ENCODE measurements at regions not wholly inside any gene's neighbourhood (a gene's known extent, or its start where the extent isn't known, plus 50 kb on each side); places are given as distances from the start of the nearest gene placed in this dataset.

DNA sequence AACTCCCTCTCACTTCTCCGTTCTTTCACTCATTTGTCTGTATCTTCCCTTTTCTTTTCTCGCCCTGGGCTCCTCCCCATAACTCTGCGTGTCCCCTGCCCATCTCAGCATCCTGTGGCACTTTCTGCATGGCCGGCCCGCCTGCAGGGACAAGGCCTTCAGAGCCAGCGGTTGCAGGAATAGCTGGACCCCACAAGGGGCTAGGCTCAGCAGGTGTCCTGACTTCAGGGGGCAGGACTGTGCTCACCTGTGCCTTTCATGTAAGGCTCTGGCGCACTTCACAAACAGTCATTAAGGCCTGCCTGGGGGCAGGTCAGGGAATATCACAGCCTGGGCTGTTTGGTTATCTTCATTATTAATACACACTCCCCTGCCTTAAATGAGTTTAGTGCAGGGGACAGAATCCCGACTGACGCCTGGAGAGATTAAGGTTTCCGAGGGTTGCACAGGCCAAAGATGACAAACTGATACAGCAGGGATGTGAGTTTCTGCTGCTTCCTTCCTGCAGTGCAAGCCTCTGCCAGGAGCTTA is 768.8 kb upstream of the TBX3 start:
- Histone ChIP-seq H2AFZ (ENCODE audit: low read length) (no peak overlapping the region), H3K4me1 (ENCODE audit: insufficient read depth, low read length, poor library complexity, severe bottlenecking) (no peaks in the 10 kb centered on the region), H3K79me2 (ENCODE audit: insufficient read depth, low read length) (no peaks in the 10 kb centered on the region), H3K9me2 (replicated peaks; ENCODE audit: low read depth, low read length) (no peaks in the 10 kb centered on the region), H4K20me1 (ENCODE audit: insufficient read depth, low read length, poor library complexity, severe bottlenecking) (no peaks in the 10 kb centered on the region), H3K4me3 (ENCODE audit: low read length, poor library complexity, severe bottlenecking) (no peak overlapping the region), H3F3A (ENCODE audit: low read depth) (no peaks in the 10 kb centered on the region), H3K4me2 (ENCODE audit: low read depth, low read length, poor library complexity, severe bottlenecking) (no peak overlapping the region), H3K27me3 (ENCODE audit: insufficient read depth, low read length, poor library complexity, severe bottlenecking) (no peaks in the 10 kb centered on the region), H3K9ac (ENCODE audit: low read depth, low read length, poor library complexity, severe bottlenecking) (no peak overlapping the region), H3K9me3 (ENCODE audit: insufficient read depth, low read depth, low read length) (no peaks in the 10 kb centered on the region), H3K36me3 (ENCODE audit: insufficient read depth, low read length) (no peaks in the 10 kb centered on the region)
- TF ChIP-seq, protein P1, sequence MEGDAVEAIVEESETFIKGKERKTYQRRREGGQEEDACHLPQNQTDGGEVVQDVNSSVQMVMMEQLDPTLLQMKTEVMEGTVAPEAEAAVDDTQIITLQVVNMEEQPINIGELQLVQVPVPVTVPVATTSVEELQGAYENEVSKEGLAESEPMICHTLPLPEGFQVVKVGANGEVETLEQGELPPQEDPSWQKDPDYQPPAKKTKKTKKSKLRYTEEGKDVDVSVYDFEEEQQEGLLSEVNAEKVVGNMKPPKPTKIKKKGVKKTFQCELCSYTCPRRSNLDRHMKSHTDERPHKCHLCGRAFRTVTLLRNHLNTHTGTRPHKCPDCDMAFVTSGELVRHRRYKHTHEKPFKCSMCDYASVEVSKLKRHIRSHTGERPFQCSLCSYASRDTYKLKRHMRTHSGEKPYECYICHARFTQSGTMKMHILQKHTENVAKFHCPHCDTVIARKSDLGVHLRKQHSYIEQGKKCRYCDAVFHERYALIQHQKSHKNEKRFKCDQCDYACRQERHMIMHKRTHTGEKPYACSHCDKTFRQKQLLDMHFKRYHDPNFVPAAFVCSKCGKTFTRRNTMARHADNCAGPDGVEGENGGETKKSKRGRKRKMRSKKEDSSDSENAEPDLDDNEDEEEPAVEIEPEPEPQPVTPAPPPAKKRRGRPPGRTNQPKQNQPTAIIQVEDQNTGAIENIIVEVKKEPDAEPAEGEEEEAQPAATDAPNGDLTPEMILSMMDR (conservative IDR thresholded peaks at IDR 0.05; ENCODE audit: low read length): no peak
- TF ChIP-seq EZH2phosphoT487 (IDR thresholded peaks at IDR 0.05; ENCODE audit: borderline replicate concordance): no peak

DNA sequence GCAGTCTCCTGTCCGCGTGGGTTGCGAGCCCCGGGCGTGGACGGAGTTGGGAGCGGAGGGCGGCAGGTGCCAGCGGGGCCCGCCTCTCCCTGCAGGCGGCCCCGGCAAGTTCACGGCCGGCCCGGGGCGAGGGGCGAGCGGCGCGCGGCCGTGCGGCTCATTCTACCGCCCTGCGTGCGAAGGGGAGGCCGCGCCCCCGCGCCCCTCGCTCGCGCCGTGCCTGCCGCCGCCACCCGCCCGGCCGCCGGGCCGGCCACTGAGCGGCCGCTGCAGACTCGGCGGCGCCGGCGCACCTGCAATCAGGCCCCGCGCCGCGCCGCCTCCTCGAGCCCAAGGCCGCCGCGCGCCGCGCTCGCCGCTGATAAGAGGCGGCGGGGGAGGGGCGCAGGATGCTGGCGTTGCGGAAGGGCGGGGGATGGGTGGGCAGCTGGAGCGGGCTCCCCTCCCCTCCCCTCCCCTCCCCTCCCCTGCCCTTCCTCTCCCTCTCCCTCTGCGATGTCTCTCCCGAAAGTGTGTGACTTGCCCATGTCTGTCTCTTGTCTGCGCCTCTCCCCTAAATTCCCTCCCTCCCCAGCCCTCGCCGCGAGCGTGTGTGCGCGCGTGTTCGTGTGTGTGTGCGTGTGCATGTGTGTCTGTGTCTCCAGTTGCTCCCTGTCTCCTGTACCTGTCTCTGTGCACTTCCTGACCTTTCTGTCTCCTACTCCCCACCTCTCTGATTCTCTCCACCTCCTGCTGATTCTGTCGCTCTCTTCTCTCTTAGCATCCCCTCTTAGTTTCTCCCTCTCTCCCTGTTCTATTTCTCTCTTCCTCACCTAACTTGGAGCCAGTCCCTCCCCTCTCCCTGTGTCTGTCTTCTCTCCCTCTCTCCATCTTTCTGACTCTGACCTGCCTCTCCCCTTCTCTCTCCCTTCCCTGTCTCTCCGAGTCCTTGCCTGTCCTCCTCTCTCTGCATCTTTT is 768.1 kb upstream of the TBX3 start:
- Histone ChIP-seq H3K9ac (ENCODE audit: low read depth, low read length, poor library complexity, severe bottlenecking) (no peak overlapping the region), H3K4me3 (ENCODE audit: low read length, poor library complexity, severe bottlenecking) (no peak overlapping the region), H2AFZ (ENCODE audit: low read length) (no peak overlapping the region)

DNA sequence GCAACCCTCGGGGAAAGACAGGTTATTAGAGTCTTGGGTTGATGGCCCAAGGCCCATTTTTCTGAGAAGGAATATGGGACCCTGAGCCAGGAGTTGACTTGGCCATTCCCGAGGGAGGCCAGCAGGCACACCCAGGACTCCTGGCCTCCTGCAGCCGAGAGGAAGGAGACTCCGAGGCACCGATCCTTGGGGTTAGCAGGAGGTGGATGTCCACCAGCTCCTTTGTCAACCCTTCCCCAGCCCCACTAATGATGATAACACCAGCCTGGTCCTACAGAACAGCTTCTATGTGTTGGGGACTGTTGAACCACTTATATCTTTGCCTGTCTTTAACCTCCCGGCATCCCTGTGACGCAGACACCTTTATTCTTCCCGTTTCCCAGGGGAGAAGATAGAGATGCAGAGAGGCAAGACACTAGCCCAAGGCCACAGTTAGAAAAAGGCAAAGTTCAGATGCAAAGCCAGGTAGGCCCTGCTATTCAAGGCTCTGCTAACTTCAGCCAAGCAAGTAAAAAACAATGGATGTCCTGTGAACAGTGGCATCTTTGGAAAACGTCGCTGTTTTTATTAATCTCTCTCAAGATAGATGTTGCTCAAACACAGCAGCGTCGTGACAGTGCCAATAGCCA is 767.3 kb upstream of the TBX3 start:
- Histone ChIP-seq H3K4me3 (ENCODE audit: low read length, poor library complexity, severe bottlenecking) (no peak overlapping the region), H4K20me1 (ENCODE audit: insufficient read depth, low read length, poor library complexity, severe bottlenecking) (no peaks in the 10 kb centered on the region), H3K9ac (ENCODE audit: low read depth, low read length, poor library complexity, severe bottlenecking) (no peak overlapping the region)

More for the DNA sequence above, 768.1 kb upstream of the TBX3 start:
- Histone ChIP-seq H3K9me3 (ENCODE audit: insufficient read depth, low read depth, low read length) (no peaks in the 10 kb centered on the region), H3K36me3 (ENCODE audit: insufficient read depth, low read length) (no peaks in the 10 kb centered on the region), H3K27me3 (ENCODE audit: insufficient read depth, low read length, poor library complexity, severe bottlenecking) (no peaks in the 10 kb centered on the region), H4K20me1 (ENCODE audit: insufficient read depth, low read length, poor library complexity, severe bottlenecking) (no peaks in the 10 kb centered on the region), H3K9me2 (replicated peaks; ENCODE audit: low read depth, low read length) (no peaks in the 10 kb centered on the region), H3K79me2 (ENCODE audit: insufficient read depth, low read length) (no peaks in the 10 kb centered on the region), H3K4me1 (ENCODE audit: insufficient read depth, low read length, poor library complexity, severe bottlenecking) (no peaks in the 10 kb centered on the region), H3F3A (ENCODE audit: low read depth) (no peaks in the 10 kb centered on the region), H3K4me2 (ENCODE audit: low read depth, low read length, poor library complexity, severe bottlenecking) (no peak overlapping the region)
- TF ChIP-seq, protein P1 (conservative IDR thresholded peaks at IDR 0.05; ENCODE audit: low read length): no peak
- no peak for TF ChIP-seq EZH2phosphoT487 (IDR thresholded peaks at IDR 0.05; ENCODE audit: borderline replicate concordance)

More for the DNA sequence above, 767.3 kb upstream of the TBX3 start:
- H3K4me2 ChIP-seq (ENCODE audit: low read depth, low read length, poor library complexity, severe bottlenecking): no peak overlapping the region
- H3K9me2 ChIP-seq (replicated peaks; ENCODE audit: low read depth, low read length): no peaks in the 10 kb centered on the region
- TF ChIP-seq, protein P1 (conservative IDR thresholded peaks at IDR 0.05; ENCODE audit: low read length): no peak
- no peaks in the 10 kb centered on the region for H3K27me3 ChIP-seq (ENCODE audit: insufficient read depth, low read length, poor library complexity, severe bottlenecking)
- H3K36me3 ChIP-seq (ENCODE audit: insufficient read depth, low read length): no peaks in the 10 kb centered on the region
- no peak overlapping the region for H2AFZ ChIP-seq (ENCODE audit: low read length)
- H3F3A ChIP-seq (ENCODE audit: low read depth): no peaks in the 10 kb centered on the region
- no peaks in the 10 kb centered on the region for H3K79me2 ChIP-seq (ENCODE audit: insufficient read depth, low read length)
- no peaks in the 10 kb centered on the region for H3K4me1 ChIP-seq (ENCODE audit: insufficient read depth, low read length, poor library complexity, severe bottlenecking)
- no peaks in the 10 kb centered on the region for H3K9me3 ChIP-seq (ENCODE audit: insufficient read depth, low read depth, low read length)

Data from Loucy (cell line).